Ishikawa (cell line): ENCODE measurements at regions not wholly inside any gene's neighbourhood (a gene's known extent, or its start where the extent isn't known, plus 50 kb on each side); places are given as distances from the start of the nearest gene placed in this dataset.

ENCODE experiments used
- EP300 ChIP-seq: IDR thresholded peaks from 2 replicates; pipeline ENCODE4 v1.6.1; 2012; ENCODE audit warnings: borderline replicate concordance
- FOXM1 ChIP-seq: IDR thresholded peaks from 2 replicates; pipeline ENCODE4 v1.6.1; 2012; ENCODE audit warnings: low read depth, borderline replicate concordance
- NFIC ChIP-seq: IDR thresholded peaks from 2 replicates; pipeline ENCODE4 v1.6.1; 2012
- RAD21 ChIP-seq: IDR thresholded peaks from 2 replicates; pipeline ENCODE4 v1.6.1; 2012; ENCODE audit warnings: low read depth
- REST ChIP-seq: IDR thresholded peaks from 2 replicates; pipeline ENCODE4 v1.6.1; 2012; ENCODE audit warnings: low read depth, mild to moderate bottlenecking
- TAF1 ChIP-seq: IDR thresholded peaks from 2 replicates; pipeline ENCODE4 v1.6.1; 2012; ENCODE audit warnings: low read depth, mild to moderate bottlenecking
- TEAD4 ChIP-seq: IDR thresholded peaks from 2 replicates; pipeline ENCODE4 v1.6.1; 2012
- YY1 ChIP-seq: IDR thresholded peaks from 2 replicates; pipeline ENCODE4 v1.6.1; 2012; ENCODE audit warnings: low read depth
- ZBTB7A ChIP-seq: IDR thresholded peaks from 2 replicates; pipeline ENCODE4 v1.6.1; 2012; ENCODE audit warnings: low read depth

DNA sequence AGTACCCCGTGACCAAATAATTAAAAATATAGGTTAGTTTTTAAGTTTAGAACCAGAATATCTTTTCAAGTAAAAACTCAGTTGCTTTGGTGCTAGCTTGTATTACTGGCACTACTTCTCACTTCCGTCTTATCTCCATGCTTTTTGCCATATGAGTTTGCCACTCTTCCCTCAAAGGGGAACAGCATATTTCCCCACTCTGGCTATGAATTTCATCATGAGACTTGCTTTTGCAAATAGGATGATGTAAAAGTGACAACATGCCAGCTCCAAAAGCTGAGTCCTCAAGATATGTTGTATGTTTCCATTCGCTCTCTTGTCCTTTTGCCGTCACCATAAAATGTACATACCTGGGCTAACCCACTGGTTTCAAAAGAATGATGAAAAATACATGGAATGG, 178.1 kb upstream of the SEMA3A start:
- TF ChIP-seq YY1 (no peak), TAF1 (no peak), TEAD4 (no peak), ZBTB7A (no peak), NFIC (no peak), RAD21 (no peak), REST (no peak), EP300 (no peak), FOXM1 (no peak)
